Liver (tissue), 3 donors: ENCODE measurements at regions not wholly inside any gene's neighbourhood (a gene's known extent, or its start where the extent isn't known, plus 50 kb on each side); places are given as distances from the start of the nearest gene placed in this dataset.

Source experiments
- GABPA ChIP-seq, 2 donors: IDR thresholded peaks in 1 of 2; conservative IDR thresholded peaks in 1 of 2; 2 replicates each; pipeline ENCODE4 v1.6.1; 2016; ENCODE audit warnings: antibody characterized with exemption in 2 of 2, mild to moderate bottlenecking in 1 of 2, moderate library complexity in 1 of 2
- HNF4G ChIP-seq: IDR thresholded peaks from 2 replicates; pipeline ENCODE4 v1.6.1; 2016; ENCODE audit warnings: antibody characterized with exemption
- JUND ChIP-seq, 2 donors: IDR thresholded peaks; 2 replicates each; pipeline ENCODE4 v1.6.1; 2016; ENCODE audit warnings: antibody characterized with exemption in 2 of 2
- RAD21 ChIP-seq, 2 donors: IDR thresholded peaks; 2 replicates each; pipeline ENCODE4 v1.6.1; 2016; ENCODE audit warnings: antibody characterized with exemption in 2 of 2, mild to moderate bottlenecking in 2 of 2
- TAF1 ChIP-seq: conservative IDR thresholded peaks from 2 replicates; pipeline ENCODE4 v1.6.1; 2016; ENCODE audit warnings: antibody characterized with exemption, mild to moderate bottlenecking
- YY1 ChIP-seq: IDR thresholded peaks from 2 replicates; pipeline ENCODE4 v1.6.1; 2016; ENCODE audit warnings: antibody characterized with exemption, mild to moderate bottlenecking
- TF ChIP-seq, protein P1 (sequence below): fragments of 150-350 bp; IDR thresholded peaks from 2 replicates; pipeline ENCODE4 v1.5.1; 2017; ENCODE audit warnings: improper control_type of control experiment, low read depth, low read length; ENCODE audit not compliant: missing input control
- TF ChIP-seq, protein P2 (sequence below): IDR thresholded peaks from 2 replicates; pipeline ENCODE4 v1.6.1; 2016; ENCODE audit warnings: antibody characterized with exemption, mild to moderate bottlenecking
- TF ChIP-seq, protein P3 (sequence below): IDR thresholded peaks from 2 replicates; pipeline ENCODE4 v1.6.1; 2016; ENCODE audit warnings: antibody characterized with exemption
- donor health status: healthy.
- donor health status: healthy.

DNA sequence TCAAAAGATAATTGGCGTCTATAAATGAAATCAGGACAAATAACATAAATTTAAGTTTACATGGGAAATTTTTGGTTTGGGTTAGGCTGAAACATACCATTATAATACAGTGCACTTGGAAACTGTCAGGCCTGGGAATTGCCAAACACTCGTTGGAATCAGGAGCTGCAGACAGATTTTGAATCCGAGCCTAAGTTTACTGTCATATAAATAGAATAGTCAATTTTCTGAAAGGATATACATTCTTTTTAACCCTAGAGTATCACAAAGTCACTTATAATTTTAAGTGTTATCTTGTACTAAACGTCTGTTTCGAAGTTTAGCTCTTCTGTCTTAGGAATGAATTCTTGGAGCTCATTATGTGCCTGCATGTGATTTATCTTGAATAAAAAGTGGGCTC, 234.1 kb downstream of the VEGFC start:
- TF ChIP-seq, protein P1, sequence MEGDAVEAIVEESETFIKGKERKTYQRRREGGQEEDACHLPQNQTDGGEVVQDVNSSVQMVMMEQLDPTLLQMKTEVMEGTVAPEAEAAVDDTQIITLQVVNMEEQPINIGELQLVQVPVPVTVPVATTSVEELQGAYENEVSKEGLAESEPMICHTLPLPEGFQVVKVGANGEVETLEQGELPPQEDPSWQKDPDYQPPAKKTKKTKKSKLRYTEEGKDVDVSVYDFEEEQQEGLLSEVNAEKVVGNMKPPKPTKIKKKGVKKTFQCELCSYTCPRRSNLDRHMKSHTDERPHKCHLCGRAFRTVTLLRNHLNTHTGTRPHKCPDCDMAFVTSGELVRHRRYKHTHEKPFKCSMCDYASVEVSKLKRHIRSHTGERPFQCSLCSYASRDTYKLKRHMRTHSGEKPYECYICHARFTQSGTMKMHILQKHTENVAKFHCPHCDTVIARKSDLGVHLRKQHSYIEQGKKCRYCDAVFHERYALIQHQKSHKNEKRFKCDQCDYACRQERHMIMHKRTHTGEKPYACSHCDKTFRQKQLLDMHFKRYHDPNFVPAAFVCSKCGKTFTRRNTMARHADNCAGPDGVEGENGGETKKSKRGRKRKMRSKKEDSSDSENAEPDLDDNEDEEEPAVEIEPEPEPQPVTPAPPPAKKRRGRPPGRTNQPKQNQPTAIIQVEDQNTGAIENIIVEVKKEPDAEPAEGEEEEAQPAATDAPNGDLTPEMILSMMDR, result no peak
- TF ChIP-seq, protein P2, sequence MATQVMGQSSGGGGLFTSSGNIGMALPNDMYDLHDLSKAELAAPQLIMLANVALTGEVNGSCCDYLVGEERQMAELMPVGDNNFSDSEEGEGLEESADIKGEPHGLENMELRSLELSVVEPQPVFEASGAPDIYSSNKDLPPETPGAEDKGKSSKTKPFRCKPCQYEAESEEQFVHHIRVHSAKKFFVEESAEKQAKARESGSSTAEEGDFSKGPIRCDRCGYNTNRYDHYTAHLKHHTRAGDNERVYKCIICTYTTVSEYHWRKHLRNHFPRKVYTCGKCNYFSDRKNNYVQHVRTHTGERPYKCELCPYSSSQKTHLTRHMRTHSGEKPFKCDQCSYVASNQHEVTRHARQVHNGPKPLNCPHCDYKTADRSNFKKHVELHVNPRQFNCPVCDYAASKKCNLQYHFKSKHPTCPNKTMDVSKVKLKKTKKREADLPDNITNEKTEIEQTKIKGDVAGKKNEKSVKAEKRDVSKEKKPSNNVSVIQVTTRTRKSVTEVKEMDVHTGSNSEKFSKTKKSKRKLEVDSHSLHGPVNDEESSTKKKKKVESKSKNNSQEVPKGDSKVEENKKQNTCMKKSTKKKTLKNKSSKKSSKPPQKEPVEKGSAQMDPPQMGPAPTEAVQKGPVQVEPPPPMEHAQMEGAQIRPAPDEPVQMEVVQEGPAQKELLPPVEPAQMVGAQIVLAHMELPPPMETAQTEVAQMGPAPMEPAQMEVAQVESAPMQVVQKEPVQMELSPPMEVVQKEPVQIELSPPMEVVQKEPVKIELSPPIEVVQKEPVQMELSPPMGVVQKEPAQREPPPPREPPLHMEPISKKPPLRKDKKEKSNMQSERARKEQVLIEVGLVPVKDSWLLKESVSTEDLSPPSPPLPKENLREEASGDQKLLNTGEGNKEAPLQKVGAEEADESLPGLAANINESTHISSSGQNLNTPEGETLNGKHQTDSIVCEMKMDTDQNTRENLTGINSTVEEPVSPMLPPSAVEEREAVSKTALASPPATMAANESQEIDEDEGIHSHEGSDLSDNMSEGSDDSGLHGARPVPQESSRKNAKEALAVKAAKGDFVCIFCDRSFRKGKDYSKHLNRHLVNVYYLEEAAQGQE, result no peak
- TF ChIP-seq JUND (IDR thresholded peaks at IDR 0.05), result no peak
- no peak for TF ChIP-seq YY1
- TF ChIP-seq, protein P3, sequence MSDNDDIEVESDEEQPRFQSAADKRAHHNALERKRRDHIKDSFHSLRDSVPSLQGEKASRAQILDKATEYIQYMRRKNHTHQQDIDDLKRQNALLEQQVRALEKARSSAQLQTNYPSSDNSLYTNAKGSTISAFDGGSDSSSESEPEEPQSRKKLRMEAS, result no peak
- no peak for TF ChIP-seq GABPA (IDR thresholded peaks at IDR 0.05 in 1 of 2, conservative IDR thresholded peaks at IDR 0.05 in 1 of 2)
- no peak for TF ChIP-seq RAD21 (IDR thresholded peaks at IDR 0.05)
- TF ChIP-seq TAF1, result no peak
- TF ChIP-seq HNF4G, result no peak
